Caco-2 (cell line): ENCODE measurements at regions not wholly inside any gene's neighbourhood (a gene's known extent, or its start where the extent isn't known, plus 50 kb on each side); places are given as distances from the start of the nearest gene placed in this dataset.

Experiments used
- BruUV-seq: library from RNA; stranded (reverse); fragments of 400-500 nt; replicated peaks from 2 replicates; lab custom pipeline; 2021; lab: Mats Ljungman, UMichigan
- CTCF ChIA-PET: fragments of 300-600 bp; sonication (Branson Sonifier 250); formaldehyde crosslinking; loops from one replicate; lab custom pipeline; 2022; ENCODE audit warnings: antibody characterized with exemption; lab: Charles Lee
- POLR2A ChIA-PET: fragments of 300-600 bp; sonication (Branson Sonifier 250); formaldehyde crosslinking; loops from one replicate; lab custom pipeline; 2022; ENCODE audit warnings: antibody characterized with exemption; lab: Charles Lee
- DNase-seq, 2 experiments: peaks; one replicate each; pipeline versions ENCODE4 v3.0.0 to v3.0.0-alpha.2; 2020 to 2022
- H3K27me3 ChIP-seq: replicated peaks from 2 replicates; pipeline ENCODE4 v1.6.0; 2011; ENCODE audit warnings: low read length; ENCODE audit not compliant: control insufficient read depth, insufficient read depth
- H3K36me3 ChIP-seq: 2 replicates; pipeline ENCODE4 v1.5.1; 2011; ENCODE audit warnings: low read length; ENCODE audit not compliant: control insufficient read depth, insufficient read depth
- H3K4me1 ChIP-seq: fragments of 250-450 bp; sonication (Bioruptor Pico); 2 replicates; pipeline ENCODE4 v1.5.1; 2020; ENCODE audit warnings: mild to moderate bottlenecking
- H3K4me3 ChIP-seq: 2 replicates; pipeline ENCODE4 v1.5.1; 2011; ENCODE audit warnings: low read depth, mild to moderate bottlenecking, control low read depth, low read length
- H3K9me3 ChIP-seq: fragments of 250-450 bp; sonication (Bioruptor Pico); 2 replicates; pipeline ENCODE4 v1.5.1; 2020; ENCODE audit warnings: mild to moderate bottlenecking, moderate library complexity
- H3K27ac Mint-ChIP-seq: one replicate; pipeline ENCODE4 v1.8.0; 2022; ENCODE audit warnings: mixed read lengths; ENCODE audit not compliant: unreplicated experiment
- H3K27me3 Mint-ChIP-seq: one replicate; pipeline ENCODE4 v1.8.0; 2022; ENCODE audit warnings: mixed read lengths; ENCODE audit not compliant: insufficient read depth, unreplicated experiment
- H3K36me3 Mint-ChIP-seq: one replicate; pipeline ENCODE4 v1.8.0; 2022; ENCODE audit warnings: mild to moderate bottlenecking, mixed read lengths; ENCODE audit not compliant: insufficient read depth, unreplicated experiment
- H3K4me1 Mint-ChIP-seq: one replicate; pipeline ENCODE4 v1.8.0; 2022; ENCODE audit warnings: low read depth, mixed read lengths; ENCODE audit not compliant: unreplicated experiment
- H3K4me3 Mint-ChIP-seq: one replicate; pipeline ENCODE4 v1.8.0; 2022; ENCODE audit warnings: mild to moderate bottlenecking, moderate library complexity, mixed read lengths; ENCODE audit not compliant: unreplicated experiment
- H3K9me3 Mint-ChIP-seq: one replicate; pipeline ENCODE4 v1.8.0; 2022; ENCODE audit warnings: mixed read lengths; ENCODE audit not compliant: unreplicated experiment
- intact Hi-C: fragments of 100-400 bp; cut with micrococcal nuclease; formaldehyde crosslinking; loops from one replicate; pipeline ENCODE4 v1.10.0; 2022; ENCODE audit not compliant: unreplicated experiment
- TF ChIP-seq, protein P1 (sequence below), 2 experiments: fragments of 200-600 bp in 1 of 2; IDR thresholded peaks; 1 replicate in 1 of 2; 2 replicates in 1 of 2; pipeline versions ENCODE4 v1.5.1 to v1.8.0; 2011 to 2022; ENCODE audit warnings: antibody characterized with exemption in 1 of 2, control low read depth in 1 of 2, inconsistent platforms in 1 of 2, low read depth in 1 of 2, low read length in 1 of 2, mild to moderate bottlenecking in 1 of 2, moderate library complexity in 1 of 2; ENCODE audit not compliant: insufficient read depth in 1 of 2, severe bottlenecking in 1 of 2, unreplicated experiment in 1 of 2

- no peak overlapping the region for H3K27ac Mint-ChIP-seq
- no peak overlapping the region for H3K4me3 Mint-ChIP-seq
- no peak for DNase-seq
- no peak overlapping the region for H3K4me3 ChIP-seq
- no peaks in the 10 kb centered on the region for H3K4me1 ChIP-seq
- peaks cover 11% of the 10 kb centered on the region for H3K9me3 Mint-ChIP-seq
- H3K9me3 ChIP-seq = no peaks in the 10 kb centered on the region
- ChIA-PET CTCF (no interaction called here), POLR2A (no interaction called here)
- H3K4me1 Mint-ChIP-seq = no peaks in the 10 kb centered on the region
- BruUV-seq = no TSS peak
- H3K27me3 ChIP-seq = no peaks in the 10 kb centered on the region
- H3K36me3 ChIP-seq = no peaks in the 10 kb centered on the region
- TF ChIP-seq, protein P1, sequence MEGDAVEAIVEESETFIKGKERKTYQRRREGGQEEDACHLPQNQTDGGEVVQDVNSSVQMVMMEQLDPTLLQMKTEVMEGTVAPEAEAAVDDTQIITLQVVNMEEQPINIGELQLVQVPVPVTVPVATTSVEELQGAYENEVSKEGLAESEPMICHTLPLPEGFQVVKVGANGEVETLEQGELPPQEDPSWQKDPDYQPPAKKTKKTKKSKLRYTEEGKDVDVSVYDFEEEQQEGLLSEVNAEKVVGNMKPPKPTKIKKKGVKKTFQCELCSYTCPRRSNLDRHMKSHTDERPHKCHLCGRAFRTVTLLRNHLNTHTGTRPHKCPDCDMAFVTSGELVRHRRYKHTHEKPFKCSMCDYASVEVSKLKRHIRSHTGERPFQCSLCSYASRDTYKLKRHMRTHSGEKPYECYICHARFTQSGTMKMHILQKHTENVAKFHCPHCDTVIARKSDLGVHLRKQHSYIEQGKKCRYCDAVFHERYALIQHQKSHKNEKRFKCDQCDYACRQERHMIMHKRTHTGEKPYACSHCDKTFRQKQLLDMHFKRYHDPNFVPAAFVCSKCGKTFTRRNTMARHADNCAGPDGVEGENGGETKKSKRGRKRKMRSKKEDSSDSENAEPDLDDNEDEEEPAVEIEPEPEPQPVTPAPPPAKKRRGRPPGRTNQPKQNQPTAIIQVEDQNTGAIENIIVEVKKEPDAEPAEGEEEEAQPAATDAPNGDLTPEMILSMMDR (IDR thresholded peaks at IDR 0.05; ENCODE audit: insufficient read depth in 1 of 2, low read depth in 1 of 2, low read length in 1 of 2, severe bottlenecking in 1 of 2, unreplicated experiment in 1 of 2) = no peak
- no peaks in the 10 kb centered on the region for H3K27me3 Mint-ChIP-seq
- intact Hi-C loops = no loop called here
- no peaks in the 10 kb centered on the region for H3K36me3 Mint-ChIP-seq
Measured at GRCh38 chr2:153228904-153229303, 249.7 kb downstream of the RPRM start.

- CTCF ChIA-PET = no interaction called here
- TF ChIP-seq, protein P1 (IDR thresholded peaks at IDR 0.05; ENCODE audit: insufficient read depth in 1 of 2, low read depth in 1 of 2, low read length in 1 of 2, severe bottlenecking in 1 of 2, unreplicated experiment in 1 of 2) = no peak
Measured at GRCh38 chr2:153227981-153228380, 250.6 kb downstream of the RPRM start.

DNA sequence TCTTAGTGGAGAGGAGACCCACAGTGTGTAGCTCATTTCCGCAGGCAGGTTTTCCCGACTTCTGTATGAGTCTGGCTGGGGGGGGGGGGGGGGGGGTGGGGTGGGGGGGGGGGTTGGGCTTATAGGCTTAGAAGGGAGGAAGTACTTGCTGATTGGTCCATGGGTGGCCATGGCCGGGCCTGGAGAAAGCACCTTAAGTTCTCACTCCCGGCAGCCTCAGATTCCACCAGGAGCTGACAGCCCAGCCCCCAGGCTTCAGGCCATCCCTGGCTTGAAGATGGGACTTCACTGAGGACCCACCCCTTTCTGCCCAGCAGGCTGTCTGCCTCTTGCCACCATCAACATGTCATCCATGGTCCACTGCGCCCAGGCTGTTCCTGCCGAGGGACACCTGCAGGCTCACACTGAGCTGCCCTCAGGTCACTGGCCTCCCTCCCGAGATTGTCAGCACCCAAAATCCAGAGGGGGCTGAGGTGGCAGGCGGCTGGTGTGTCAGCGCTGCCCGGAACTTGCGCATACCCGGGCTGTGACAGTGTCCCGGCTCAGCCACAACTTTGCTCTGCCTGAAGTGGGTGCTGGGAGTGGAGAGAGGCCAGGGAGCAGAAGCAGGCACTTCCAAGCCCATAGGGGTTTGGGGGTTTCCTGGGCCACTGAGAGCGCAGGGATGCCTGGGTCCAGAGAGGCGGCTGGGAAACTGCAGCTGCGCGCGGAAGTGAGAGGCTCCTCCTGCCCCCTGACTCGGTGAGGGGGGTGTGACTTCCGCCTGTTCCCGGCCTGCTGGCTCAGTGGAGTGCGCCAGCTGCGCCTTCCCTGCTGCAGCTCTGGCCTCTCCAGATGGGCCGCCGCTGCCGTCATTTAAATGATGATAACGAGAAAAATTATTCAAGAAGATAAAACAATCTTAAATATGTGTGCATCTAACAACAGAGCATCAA, 256.1 kb downstream of the RPRM start:
- Mint-ChIP-seq H3K36me3 (no peaks in the 10 kb centered on the region), H3K4me3 (no peak overlapping the region), H3K4me1 (no peaks in the 10 kb centered on the region), H3K27ac (no peak overlapping the region), H3K27me3 (no peaks in the 10 kb centered on the region), H3K9me3 (peaks cover 12% of the 10 kb centered on the region)
- Histone ChIP-seq H3K4me1 (no peaks in the 10 kb centered on the region), H3K36me3 (no peaks in the 10 kb centered on the region), H3K9me3 (no peaks in the 10 kb centered on the region), H3K27me3 (no peaks in the 10 kb centered on the region), H3K4me3 (no peak overlapping the region)
- POLR2A ChIA-PET = no interaction called here
- TF ChIP-seq, protein P1 (IDR thresholded peaks at IDR 0.05; ENCODE audit: insufficient read depth in 1 of 2, low read depth in 1 of 2, low read length in 1 of 2, severe bottlenecking in 1 of 2, unreplicated experiment in 1 of 2) = no peak
- CTCF ChIA-PET = no interaction called here
- DNase-seq = no peak
- intact Hi-C loops = no loop called here
- BruUV-seq = no TSS peak

More at GRCh38 chr2:153227981-153228380, 250.6 kb downstream of the RPRM start:
- Mint-ChIP-seq H3K27ac (no peak overlapping the region), H3K36me3 (no peaks in the 10 kb centered on the region), H3K4me1 (no peaks in the 10 kb centered on the region), H3K4me3 (no peak overlapping the region), H3K9me3 (peaks cover 12% of the 10 kb centered on the region), H3K27me3 (no peaks in the 10 kb centered on the region)
- no peak for DNase-seq
- Histone ChIP-seq H3K9me3 (no peaks in the 10 kb centered on the region), H3K4me1 (no peaks in the 10 kb centered on the region), H3K27me3 (no peaks in the 10 kb centered on the region), H3K4me3 (no peak overlapping the region), H3K36me3 (no peaks in the 10 kb centered on the region)
- POLR2A ChIA-PET = no interaction called here
- intact Hi-C loops = no loop called here
- no TSS peak for BruUV-seq
